ENCODE measurements at regions not wholly inside any gene's neighbourhood (a gene's known extent, or its start where the extent isn't known, plus 50 kb on each side); places are given as distances from the start of the nearest gene placed in this dataset.

GRCh38 chr11:116192509-116193210 is 580.1 kb downstream of the BUD13 start:
- H3K27ac ChIP-seq (ENCODE audit: low read length), result no peak overlapping the region
- H3K9me3 ChIP-seq (ENCODE audit: control insufficient read depth, low read depth, low read length), result no peaks in the 10 kb centered on the region
- H3K4me1 ChIP-seq (ENCODE audit: control insufficient read depth, low read depth, low read length), result peaks cover 32% of the 10 kb centered on the region
- peaks cover 19% of the 10 kb centered on the region for H3K27me3 ChIP-seq (ENCODE audit: control insufficient read depth, insufficient read depth, low read length)
- no peaks in the 10 kb centered on the region for H3K36me3 ChIP-seq (ENCODE audit: control insufficient read depth, low read depth, low read length)
- peak overlapping the region; percentile 83 for H3K4me3 ChIP-seq (ENCODE audit: low read length)
- peak overlapping the region; percentile 64 for H3K9ac ChIP-seq (ENCODE audit: low read length)

- peaks cover 19% of the 10 kb centered on the region for H3K27me3 ChIP-seq (ENCODE audit: control insufficient read depth, insufficient read depth, low read length)
- no peak overlapping the region for H3K27ac ChIP-seq (ENCODE audit: low read length)
- no peaks in the 10 kb centered on the region for H3K9me3 ChIP-seq (ENCODE audit: control insufficient read depth, low read depth, low read length)
- H3K9ac ChIP-seq (ENCODE audit: low read length), result no peak overlapping the region
- H3K4me1 ChIP-seq (ENCODE audit: control insufficient read depth, low read depth, low read length), result peaks cover 32% of the 10 kb centered on the region
- no peaks in the 10 kb centered on the region for H3K36me3 ChIP-seq (ENCODE audit: control insufficient read depth, low read depth, low read length)
- no peak overlapping the region for H3K4me3 ChIP-seq (ENCODE audit: low read length)
Measured at GRCh38 chr11:116190861-116191260, 581.9 kb downstream of the BUD13 start.

GRCh38 chr11:116189408-116190170 is 583.2 kb downstream of the BUD13 start:
- no peaks in the 10 kb centered on the region for H3K36me3 ChIP-seq (ENCODE audit: control insufficient read depth, low read depth, low read length)
- H3K4me1 ChIP-seq (ENCODE audit: control insufficient read depth, low read depth, low read length), result peaks cover 30% of the 10 kb centered on the region
- peaks cover 17% of the 10 kb centered on the region for H3K27me3 ChIP-seq (ENCODE audit: control insufficient read depth, insufficient read depth, low read length)
- no peak overlapping the region for H3K27ac ChIP-seq (ENCODE audit: low read length)
- H3K9ac ChIP-seq (ENCODE audit: low read length), result no peak overlapping the region
- no peak overlapping the region for H3K4me3 ChIP-seq (ENCODE audit: low read length)
- H3K9me3 ChIP-seq (ENCODE audit: control insufficient read depth, low read depth, low read length), result no peaks in the 10 kb centered on the region

GRCh38 chr11:116188350-116188749 is 584.4 kb downstream of the BUD13 start:
- Histone ChIP-seq H3K9ac (ENCODE audit: low read length) (no peak overlapping the region), H3K9me3 (ENCODE audit: control insufficient read depth, low read depth, low read length) (no peaks in the 10 kb centered on the region), H3K36me3 (ENCODE audit: control insufficient read depth, low read depth, low read length) (no peaks in the 10 kb centered on the region), H3K27ac (ENCODE audit: low read length) (no peak overlapping the region), H3K4me1 (ENCODE audit: control insufficient read depth, low read depth, low read length) (peaks cover 22% of the 10 kb centered on the region), H3K27me3 (ENCODE audit: control insufficient read depth, insufficient read depth, low read length) (peaks cover 11% of the 10 kb centered on the region), H3K4me3 (ENCODE audit: low read length) (no peak overlapping the region)

GRCh38 chr11:116187026-116187425 is 585.8 kb downstream of the BUD13 start:
- Histone ChIP-seq H3K9ac (ENCODE audit: low read length) (no peak overlapping the region), H3K27ac (ENCODE audit: low read length) (no peak overlapping the region), H3K9me3 (ENCODE audit: control insufficient read depth, low read depth, low read length) (no peaks in the 10 kb centered on the region), H3K4me1 (ENCODE audit: control insufficient read depth, low read depth, low read length) (peaks cover 17% of the 10 kb centered on the region), H3K4me3 (ENCODE audit: low read length) (no peak overlapping the region), H3K36me3 (ENCODE audit: control insufficient read depth, low read depth, low read length) (no peaks in the 10 kb centered on the region), H3K27me3 (ENCODE audit: control insufficient read depth, insufficient read depth, low read length) (no peaks in the 10 kb centered on the region)

- no peak overlapping the region for H3K4me3 ChIP-seq (ENCODE audit: low read length)
- H3K27ac ChIP-seq (ENCODE audit: low read length), result no peak overlapping the region
- H3K4me1 ChIP-seq (ENCODE audit: control insufficient read depth, low read depth, low read length), result peaks cover 15% of the 10 kb centered on the region
- no peak overlapping the region for H3K9ac ChIP-seq (ENCODE audit: low read length)
- H3K9me3 ChIP-seq (ENCODE audit: control insufficient read depth, low read depth, low read length), result no peaks in the 10 kb centered on the region
- H3K36me3 ChIP-seq (ENCODE audit: control insufficient read depth, low read depth, low read length), result no peaks in the 10 kb centered on the region
- no peaks in the 10 kb centered on the region for H3K27me3 ChIP-seq (ENCODE audit: control insufficient read depth, insufficient read depth, low read length)
Measured at GRCh38 chr11:116185551-116185950, 587.2 kb downstream of the BUD13 start.

- no peak overlapping the region for H3K9ac ChIP-seq (ENCODE audit: low read length)
- H3K27me3 ChIP-seq (ENCODE audit: control insufficient read depth, insufficient read depth, low read length), result no peaks in the 10 kb centered on the region
- no peak overlapping the region for H3K4me3 ChIP-seq (ENCODE audit: low read length)
- H3K9me3 ChIP-seq (ENCODE audit: control insufficient read depth, low read depth, low read length), result no peaks in the 10 kb centered on the region
- H3K4me1 ChIP-seq (ENCODE audit: control insufficient read depth, low read depth, low read length), result peaks cover 7% of the 10 kb centered on the region
- H3K27ac ChIP-seq (ENCODE audit: low read length), result no peak overlapping the region
- no peaks in the 10 kb centered on the region for H3K36me3 ChIP-seq (ENCODE audit: control insufficient read depth, low read depth, low read length)
Measured at GRCh38 chr11:116184763-116185162, 588.0 kb downstream of the BUD13 start.

GRCh38 chr11:116182356-116182966 is 590.3 kb downstream of the BUD13 start:
- H3K9me3 ChIP-seq (ENCODE audit: control insufficient read depth, low read depth, low read length), result no peaks in the 10 kb centered on the region
- no peak overlapping the region for H3K4me3 ChIP-seq (ENCODE audit: low read length)
- peaks cover 5% of the 10 kb centered on the region for H3K4me1 ChIP-seq (ENCODE audit: control insufficient read depth, low read depth, low read length)
- H3K27me3 ChIP-seq (ENCODE audit: control insufficient read depth, insufficient read depth, low read length), result no peaks in the 10 kb centered on the region
- no peak overlapping the region for H3K27ac ChIP-seq (ENCODE audit: low read length)
- no peaks in the 10 kb centered on the region for H3K36me3 ChIP-seq (ENCODE audit: control insufficient read depth, low read depth, low read length)
- H3K9ac ChIP-seq (ENCODE audit: low read length), result no peak overlapping the region

- Histone ChIP-seq H3K9ac (ENCODE audit: low read length) (no peak overlapping the region), H3K27me3 (ENCODE audit: control insufficient read depth, insufficient read depth, low read length) (no peaks in the 10 kb centered on the region), H3K4me1 (ENCODE audit: control insufficient read depth, low read depth, low read length) (peaks cover 9% of the 10 kb centered on the region), H3K4me3 (ENCODE audit: low read length) (no peak overlapping the region), H3K27ac (ENCODE audit: low read length) (no peak overlapping the region), H3K9me3 (ENCODE audit: control insufficient read depth, low read depth, low read length) (no peaks in the 10 kb centered on the region), H3K36me3 (ENCODE audit: control insufficient read depth, low read depth, low read length) (no peaks in the 10 kb centered on the region)
Measured at GRCh38 chr11:116180806-116181600, 591.8 kb downstream of the BUD13 start.

- H3K27ac ChIP-seq (ENCODE audit: low read length), result no peak overlapping the region
- H3K4me1 ChIP-seq (ENCODE audit: control insufficient read depth, low read depth, low read length), result peaks cover 9% of the 10 kb centered on the region
- no peak overlapping the region for H3K9ac ChIP-seq (ENCODE audit: low read length)
- H3K4me3 ChIP-seq (ENCODE audit: low read length), result no peak overlapping the region
- H3K36me3 ChIP-seq (ENCODE audit: control insufficient read depth, low read depth, low read length), result no peaks in the 10 kb centered on the region
- no peaks in the 10 kb centered on the region for H3K27me3 ChIP-seq (ENCODE audit: control insufficient read depth, insufficient read depth, low read length)
- H3K9me3 ChIP-seq (ENCODE audit: control insufficient read depth, low read depth, low read length), result no peaks in the 10 kb centered on the region
Measured at GRCh38 chr11:116179401-116179800, 593.4 kb downstream of the BUD13 start.

- peaks cover 9% of the 10 kb centered on the region for H3K4me1 ChIP-seq (ENCODE audit: control insufficient read depth, low read depth, low read length)
- H3K9me3 ChIP-seq (ENCODE audit: control insufficient read depth, low read depth, low read length), result no peaks in the 10 kb centered on the region
- no peak overlapping the region for H3K4me3 ChIP-seq (ENCODE audit: low read length)
- H3K9ac ChIP-seq (ENCODE audit: low read length), result no peak overlapping the region
- H3K27me3 ChIP-seq (ENCODE audit: control insufficient read depth, insufficient read depth, low read length), result no peaks in the 10 kb centered on the region
- H3K36me3 ChIP-seq (ENCODE audit: control insufficient read depth, low read depth, low read length), result no peaks in the 10 kb centered on the region
- H3K27ac ChIP-seq (ENCODE audit: low read length), result no peak overlapping the region
Measured at GRCh38 chr11:116177521-116178210, 595.1 kb downstream of the BUD13 start.

All from iPS-18a (cell line).